Endothelial cell of umbilical vein (primary cell): ENCODE measurements at regions not wholly inside any gene's neighbourhood (a gene's known extent, or its start where the extent isn't known, plus 50 kb on each side); places are given as distances from the start of the nearest gene placed in this dataset.

Experiments used
- BruUV-seq: library from RNA; stranded (reverse); fragments of 400-500 nt; replicated peaks from 2 replicates; lab custom pipeline; 2021; lab: Mats Ljungman, UMichigan
- CTCF ChIA-PET: fragments of 300-600, 350-600 bp; sonication (Branson Sonifier 250); formaldehyde crosslinking; loops from one replicate; lab custom pipeline; 2021; ENCODE audit warnings: antibody characterized with exemption, inconsistent platforms; lab: Charles Lee
- POLR2A ChIA-PET: fragments of 300-600, 350-600 bp; sonication (Branson Sonifier 250); formaldehyde crosslinking; loops from one replicate; lab custom pipeline; 2021; ENCODE audit warnings: antibody characterized with exemption, inconsistent platforms; lab: Charles Lee
- DNase-seq: peaks from one replicate; pipeline ENCODE4 v3.0.0-alpha.2; 2011; ENCODE audit warnings: low read depth, low spot score
- FAIRE-seq: peaks from 2 replicates; lab custom pipeline; 2011; peaks lifted over from hg19 to GRCh38; lab: Jason Lieb, UNC
- H2AFZ ChIP-seq: 2 replicates; pipeline ENCODE4 v1.6.0; 2012; ENCODE audit warnings: low read depth, low read length, control low read depth, inconsistent platforms
- H3K27ac ChIP-seq: 2 replicates; pipeline ENCODE4 v1.5.1; 2011; ENCODE audit warnings: low read depth, mild to moderate bottlenecking, control low read depth, low read length, moderate library complexity; ENCODE audit not compliant: insufficient read depth
- H3K27me3 ChIP-seq, 2 experiments: 2 replicates each; pipeline versions ENCODE4 v1.6.0 to v1.6.1; 2011; ENCODE audit warnings: low read length in 2 of 2, mixed read lengths in 1 of 2; ENCODE audit not compliant: control insufficient read depth in 2 of 2, insufficient read depth in 2 of 2
- H3K36me3 ChIP-seq, 2 experiments: 2 replicates in 1 of 2; 3 replicates in 1 of 2; pipeline ENCODE4 v1.5.1; 2011; ENCODE audit warnings: low read length in 2 of 2, mild to moderate bottlenecking in 1 of 2, moderate library complexity in 1 of 2; ENCODE audit not compliant: control insufficient read depth in 2 of 2, insufficient read depth in 2 of 2; ENCODE audit errors: extremely low read depth in 1 of 2
- H3K4me1 ChIP-seq: 3 replicates; pipeline ENCODE4 v1.5.1; 2011; ENCODE audit warnings: mild to moderate bottlenecking, low read length; ENCODE audit not compliant: control insufficient read depth, insufficient read depth; ENCODE audit errors: extremely low read depth
- H3K4me2 ChIP-seq: 2 replicates; pipeline ENCODE4 v1.6.1; 2011; ENCODE audit warnings: low read length, control low read depth, mixed read lengths; ENCODE audit not compliant: insufficient read depth
- H3K4me3 ChIP-seq, 3 experiments: fragments of 200-600 bp in 1 of 3; sonication (generic), shearing (Covaris generic) in 1 of 3; replicated peaks in 1 of 3; 2 replicates each; pipeline ENCODE4 v1.5.1; 2011 to 2016; ENCODE audit warnings: control low read depth in 3 of 3, low read length in 3 of 3, mild to moderate bottlenecking in 2 of 3, inconsistent platforms in 1 of 3, low read depth in 1 of 3, moderate library complexity in 1 of 3; ENCODE audit not compliant: insufficient read depth in 1 of 3
- H3K79me2 ChIP-seq: 2 replicates; pipeline ENCODE4 v1.6.0; 2012; ENCODE audit warnings: low read length, inconsistent platforms; ENCODE audit not compliant: control insufficient read depth, insufficient read depth
- H3K9ac ChIP-seq: replicated peaks from 2 replicates; pipeline ENCODE3; 2011; ENCODE audit warnings: low read length, control low read depth; ENCODE audit not compliant: insufficient read depth; ENCODE audit errors: extremely low read depth
- H3K9me1 ChIP-seq: replicated peaks from 3 replicates; pipeline ENCODE4 v1.6.0; 2011; ENCODE audit warnings: mild to moderate bottlenecking, low read length; ENCODE audit not compliant: control insufficient read depth, insufficient read depth; ENCODE audit errors: extremely low read depth
- H3K9me3 ChIP-seq: replicated peaks from 2 replicates; pipeline ENCODE4 v1.5.1; 2012; ENCODE audit warnings: low read length, inconsistent platforms; ENCODE audit not compliant: control insufficient read depth, insufficient read depth
- H4K20me1 ChIP-seq: replicated peaks from 2 replicates; pipeline ENCODE3; 2011; ENCODE audit warnings: mild to moderate bottlenecking, low read length; ENCODE audit not compliant: control insufficient read depth, insufficient read depth; ENCODE audit errors: extremely low read depth
- CTCF ChIP-seq, 2 donors: IDR thresholded peaks; 1 replicate in 1 of 2; 2 replicates in 1 of 2; pipeline ENCODE4 v1.5.1; 2011; ENCODE audit warnings: low read length in 2 of 2, mild to moderate bottlenecking in 2 of 2, moderate library complexity in 2 of 2, control low read depth in 1 of 2, inconsistent platforms in 1 of 2, low read depth in 1 of 2; ENCODE audit not compliant: insufficient read depth in 1 of 2; ENCODE audit errors: extremely low read depth in 1 of 2
- EZH2 ChIP-seq: IDR thresholded peaks from 2 replicates; pipeline ENCODE4 v1.6.1; 2012; ENCODE audit warnings: borderline replicate concordance, low read depth, mild to moderate bottlenecking, moderate library complexity, low read length, inconsistent platforms; ENCODE audit not compliant: severe bottlenecking
- FOS ChIP-seq: IDR thresholded peaks from 2 replicates; pipeline ENCODE4 v1.6.1; 2011; ENCODE audit warnings: mild to moderate bottlenecking, low read length, moderate library complexity, borderline replicate concordance; ENCODE audit not compliant: insufficient read depth
- GATA2 ChIP-seq: IDR thresholded peaks from 2 replicates; pipeline ENCODE4 v1.7.0; 2011; ENCODE audit warnings: low read depth, mild to moderate bottlenecking, moderate library complexity, mixed read lengths, low read length; ENCODE audit not compliant: insufficient read length, insufficient read depth
- JUN ChIP-seq: IDR thresholded peaks from 2 replicates; pipeline ENCODE4 v1.6.1; 2011; ENCODE audit warnings: borderline replicate concordance, low read depth; ENCODE audit not compliant: insufficient read length, insufficient read depth
- MAX ChIP-seq: IDR thresholded peaks from 2 replicates; pipeline ENCODE4 v1.6.1; 2011; ENCODE audit not compliant: insufficient read depth, insufficient read length
- MYC ChIP-seq: IDR thresholded peaks from one replicate; pipeline ENCODE4 v1.6.1; 2011; ENCODE audit warnings: mild to moderate bottlenecking, low read depth, low read length
- POLR2A ChIP-seq: IDR thresholded peaks from 2 replicates; pipeline ENCODE4 v1.6.1; 2012; ENCODE audit warnings: low read depth, mild to moderate bottlenecking, control low read depth, low read length
- POLR2AphosphoS5 ChIP-seq: IDR thresholded peaks from 2 replicates; pipeline ENCODE4 v1.6.1; 2012; ENCODE audit warnings: low read depth, mild to moderate bottlenecking, control low read depth, low read length, moderate library complexity; ENCODE audit not compliant: insufficient read depth
- dilution Hi-C: fragments of 300-500 bp; cut with MboI; formaldehyde crosslinking; loops from one replicate; pipeline ENCODE4 v1.15.0; 2019; ENCODE audit warnings: low sequenced_read_pairs; ENCODE audit not compliant: extremely low pct_ligation_motif_present
- intact Hi-C: fragments of 100-400 bp; cut with micrococcal nuclease; formaldehyde crosslinking; loops from one replicate; pipeline ENCODE4 v1.10.0; 2022

DNA sequence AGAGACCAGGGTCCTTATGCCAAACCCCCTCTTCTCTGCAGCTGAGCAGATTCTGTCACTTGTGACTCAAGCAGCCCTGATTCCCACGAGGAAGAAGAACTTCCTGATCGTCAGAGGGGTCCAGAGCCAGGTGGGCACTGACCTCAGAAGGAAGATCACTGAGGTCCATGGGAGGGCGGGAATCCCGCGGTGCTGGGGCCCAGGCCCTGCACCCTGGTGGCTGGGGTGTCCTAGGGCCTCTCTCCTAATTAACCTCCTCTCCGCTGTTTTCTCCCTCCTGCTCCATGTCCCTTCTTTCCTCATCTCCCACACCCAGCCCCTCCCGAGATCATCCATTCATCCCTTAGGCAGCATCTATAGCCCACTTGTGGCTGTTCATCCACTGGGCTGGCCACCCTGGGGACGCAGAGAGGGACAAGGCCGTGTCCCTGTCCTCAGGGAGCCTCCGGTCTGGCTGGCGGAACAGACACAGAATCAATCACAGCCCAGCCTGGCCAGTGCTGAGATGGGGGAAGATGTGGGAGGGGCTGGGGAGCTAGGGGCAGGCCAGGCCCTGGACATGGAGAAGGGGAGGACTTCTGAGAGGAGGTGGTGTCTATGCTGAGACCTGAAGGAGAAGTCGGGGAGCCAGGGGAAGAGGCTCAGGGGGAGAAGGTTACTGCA is 638.3 kb downstream of the MATN1 start:
- TF ChIP-seq POLR2AphosphoS5 (no peak), JUN (no peak), GATA2 (no peak), FOS (no peak), MAX (no peak), CTCF (IDR thresholded peaks at IDR 0.05; ENCODE audit: extremely low read depth in 1 of 2, insufficient read depth in 1 of 2, low read depth in 1 of 2, low read length in 2 of 2) (no peak), EZH2 (no peak), POLR2A (no peak), MYC (no peak)
- BruUV-seq: no TSS peak
- Histone ChIP-seq H2AFZ (no peak overlapping the region), H3K4me2 (no peak overlapping the region), H3K36me3 (no peaks in the 10 kb centered on the region), H3K79me2 (no peaks in the 10 kb centered on the region), H3K9me1 (no peaks in the 10 kb centered on the region), H3K4me3 (no peak overlapping the region), H3K27me3 (no peaks in the 10 kb centered on the region), H4K20me1 (no peaks in the 10 kb centered on the region), H3K4me1 (peaks cover 17% of the 10 kb centered on the region), H3K27ac (no peak overlapping the region), H3K9ac (no peak overlapping the region), H3K9me3 (no peaks in the 10 kb centered on the region)
- intact Hi-C loops: loop anchor here (1.0 to 5.0 kb wide), 8 partner anchors 110 to 849 kb away; partner anchors contain the start of gene PTPRU
- FAIRE-seq (no peak), DNase-seq (no peak)
- CTCF ChIA-PET: interaction anchor here (1.1 to 2.9 kb wide), 3 partner anchors 292 to 381 kb away, joined by 3 to 31 read pairs (median 3); no protein-coding TSS in a partner anchor
- dilution Hi-C loops: loop anchor here (25.0 kb wide), 1 partner anchor 848 kb away; the partner anchor contains the start of genes MECR and PTPRU
- POLR2A ChIA-PET: no interaction called here
